Ovary (tissue), 7 donors: ENCODE measurements at regions not wholly inside any gene's neighbourhood (a gene's known extent, or its start where the extent isn't known, plus 50 kb on each side); places are given as distances from the start of the nearest gene placed in this dataset.

ENCODE experiments used
- DNase-seq, 5 donors: peaks; one replicate each; pipeline ENCODE4 v3.0.0-alpha.2; 2019 to 2020
- H3K27ac ChIP-seq, 2 donors: fragments of 200-600 bp; one replicate each; pipeline versions ENCODE4 v1.5.1 to v1.8.0; 2019 to 2022
- H3K27me3 ChIP-seq: fragments of 200-600 bp; one replicate; pipeline ENCODE4 v1.8.0; 2022
- H3K36me3 ChIP-seq: fragments of 200-600 bp; sonication (generic); one replicate; pipeline ENCODE4 v1.5.1; 2019
- H3K4me1 ChIP-seq: one replicate; pipeline ENCODE4 v1.8.1; 2013; ENCODE audit warnings: mild to moderate bottlenecking, moderate library complexity; ENCODE audit not compliant: insufficient read depth
- H3K4me3 ChIP-seq: fragments of 200-600 bp; sonication (generic); one replicate; pipeline ENCODE4 v1.5.1; 2017
- H3K9me3 ChIP-seq, 2 donors: fragments of 200-600 bp in 1 of 2; sonication (generic) in 1 of 2; one replicate each; pipeline versions ENCODE4 v1.5.1 to v1.8.1; 2013 to 2019; ENCODE audit warnings: mild to moderate bottlenecking in 1 of 2, moderate library complexity in 1 of 2
- EP300 ChIP-seq: sonication (generic); formaldehyde crosslinking; IDR thresholded peaks from one replicate; pipeline ENCODE4 v1.6.1; 2017; ENCODE audit warnings: antibody characterized with exemption
- POLR2A ChIP-seq: fragments of 450-650 bp; IDR thresholded peaks from one replicate; pipeline ENCODE4 v1.6.1; 2017; ENCODE audit warnings: antibody characterized with exemption, mild to moderate bottlenecking, moderate library complexity
- WGBS, 3 donors: extraction: QIAGEN DNeasy Blood & Tissue Kit in 1 of 3; methylation state at CpG; one replicate each; pipeline versions ENCODE4 v1.1.5 to v1.1.7; 2013 to 2017; 5-methylcytosine and 5-hydroxymethylcytosine counted together
- intact Hi-C, 4 donors: fragments of 100-400 bp; cut with DNase I; formaldehyde crosslinking; loops; one replicate each; pipeline versions ENCODE4 v1.11.0 to v1.15.1; 2022 to 2023
- TF ChIP-seq, protein P1 (sequence below), 3 donors: fragments of 450-650 bp in 2 of 3; fragments of 200-600 bp in 1 of 3; IDR thresholded peaks; one replicate each; pipeline versions ENCODE4 v1.5.1 to v1.8.0; 2016 to 2022; ENCODE audit warnings: antibody characterized with exemption in 3 of 3, mild to moderate bottlenecking in 1 of 3
- donor health status: DM: no; HTN: no; CAD: no; lungs with moderate emphysema.
- donor health status: DM: no; HTN: no; CAD: no.
- donor health status: Bipolar disorder and iron deficiency.
- donor health status: DM: no; HTN: no; CAD: no.
- donor health status: DM: yes; HTN: yes; CAD: no.

DNA sequence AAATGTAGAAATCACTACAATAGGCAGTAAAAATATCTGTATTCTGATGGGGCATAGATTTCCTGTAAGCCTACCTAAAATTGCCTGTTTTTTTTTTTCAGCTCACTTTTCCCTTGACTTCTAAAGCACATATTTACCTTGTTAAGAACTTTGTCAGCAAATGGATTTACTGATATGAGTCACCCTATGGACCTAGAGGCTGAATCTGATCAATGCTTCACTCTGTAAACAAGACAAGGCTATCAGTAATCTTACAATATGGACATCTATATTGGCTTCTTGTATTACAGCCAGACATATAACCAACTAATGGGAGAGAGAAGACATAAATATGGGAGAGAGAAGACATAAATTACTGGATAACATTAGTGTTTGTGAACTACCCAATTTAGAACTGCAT, 792.7 kb upstream of the CHD1 start:
- Histone ChIP-seq H3K9me3 (no peaks in the 10 kb centered on the region), H3K36me3 (no peaks in the 10 kb centered on the region), H3K27me3 (no peaks in the 10 kb centered on the region), H3K4me3 (no peak overlapping the region), H3K27ac (no peak overlapping the region), H3K4me1 (no peaks in the 10 kb centered on the region)
- intact Hi-C loops = no loop called here
- no peak for DNase-seq
- TF ChIP-seq EP300 (no peak), POLR2A (no peak)
- TF ChIP-seq, protein P1, sequence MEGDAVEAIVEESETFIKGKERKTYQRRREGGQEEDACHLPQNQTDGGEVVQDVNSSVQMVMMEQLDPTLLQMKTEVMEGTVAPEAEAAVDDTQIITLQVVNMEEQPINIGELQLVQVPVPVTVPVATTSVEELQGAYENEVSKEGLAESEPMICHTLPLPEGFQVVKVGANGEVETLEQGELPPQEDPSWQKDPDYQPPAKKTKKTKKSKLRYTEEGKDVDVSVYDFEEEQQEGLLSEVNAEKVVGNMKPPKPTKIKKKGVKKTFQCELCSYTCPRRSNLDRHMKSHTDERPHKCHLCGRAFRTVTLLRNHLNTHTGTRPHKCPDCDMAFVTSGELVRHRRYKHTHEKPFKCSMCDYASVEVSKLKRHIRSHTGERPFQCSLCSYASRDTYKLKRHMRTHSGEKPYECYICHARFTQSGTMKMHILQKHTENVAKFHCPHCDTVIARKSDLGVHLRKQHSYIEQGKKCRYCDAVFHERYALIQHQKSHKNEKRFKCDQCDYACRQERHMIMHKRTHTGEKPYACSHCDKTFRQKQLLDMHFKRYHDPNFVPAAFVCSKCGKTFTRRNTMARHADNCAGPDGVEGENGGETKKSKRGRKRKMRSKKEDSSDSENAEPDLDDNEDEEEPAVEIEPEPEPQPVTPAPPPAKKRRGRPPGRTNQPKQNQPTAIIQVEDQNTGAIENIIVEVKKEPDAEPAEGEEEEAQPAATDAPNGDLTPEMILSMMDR (IDR thresholded peaks at IDR 0.05) = no peak

DNA sequence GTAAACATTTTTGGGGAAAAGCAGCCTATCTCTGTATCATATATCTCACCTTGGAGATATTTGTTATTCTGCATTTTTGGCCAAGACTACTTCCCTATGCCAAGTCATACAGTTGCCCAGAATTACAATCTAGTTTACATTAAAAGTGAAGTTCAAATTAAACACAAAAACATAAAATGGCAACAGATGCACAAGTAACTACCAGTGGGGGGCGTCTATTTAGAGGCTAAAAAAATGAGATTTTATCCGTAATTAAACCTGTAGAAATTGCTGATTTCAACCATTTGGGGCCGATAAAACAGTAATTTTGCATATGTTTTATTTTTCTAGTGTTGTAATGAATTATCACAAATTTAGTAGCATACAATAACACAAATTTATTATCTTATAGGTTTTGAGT, 787.1 kb upstream of the CHD1 start:
- no peaks in the 10 kb centered on the region for H3K36me3 ChIP-seq
- H3K4me1 ChIP-seq = no peaks in the 10 kb centered on the region
- TF ChIP-seq, protein P1 (IDR thresholded peaks at IDR 0.05) = no peak
- no peak for TF ChIP-seq EP300
- no peak for TF ChIP-seq POLR2A
- no peaks in the 10 kb centered on the region for H3K9me3 ChIP-seq
- 70 to 77% (median 72%) methylated on average over 3 of the region's 3 CpGs for WGBS, 3 donors
- no peak overlapping the region for H3K27ac ChIP-seq
- H3K4me3 ChIP-seq = no peak overlapping the region
- no peak for DNase-seq
- H3K27me3 ChIP-seq = no peaks in the 10 kb centered on the region
- intact Hi-C loops = no loop called here

DNA sequence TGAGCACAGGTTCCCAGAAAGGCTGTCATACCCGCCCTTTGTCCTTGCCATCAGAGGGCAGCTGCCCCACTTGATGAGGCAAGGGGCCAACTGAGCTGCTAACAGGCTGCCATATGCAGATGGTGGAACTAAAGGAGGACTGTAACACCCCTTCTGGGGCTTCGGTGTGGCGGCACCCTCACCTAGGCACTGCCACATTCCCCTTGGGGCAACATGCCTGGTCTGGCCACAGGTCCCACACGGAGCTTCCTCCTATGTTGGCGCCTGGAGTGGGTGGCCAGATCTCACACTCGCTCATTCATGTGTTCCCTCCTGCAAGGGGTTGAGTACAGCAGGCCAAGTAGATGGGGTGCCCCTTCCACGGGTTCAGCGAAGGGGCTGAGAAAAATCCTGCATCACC, 777.4 kb upstream of the CHD1 start:
- Histone ChIP-seq H3K36me3 (no peaks in the 10 kb centered on the region), H3K9me3 (no peaks in the 10 kb centered on the region), H3K4me1 (no peaks in the 10 kb centered on the region), H3K4me3 (no peak overlapping the region), H3K27ac (no peak overlapping the region), H3K27me3 (no peaks in the 10 kb centered on the region)
- intact Hi-C loops = no loop called here
- 89 to 94% (median 92%) methylated on average over 8 of the region's 8 CpGs for WGBS, 3 donors
- DNase-seq = no peak
- TF ChIP-seq EP300 = no peak

DNA sequence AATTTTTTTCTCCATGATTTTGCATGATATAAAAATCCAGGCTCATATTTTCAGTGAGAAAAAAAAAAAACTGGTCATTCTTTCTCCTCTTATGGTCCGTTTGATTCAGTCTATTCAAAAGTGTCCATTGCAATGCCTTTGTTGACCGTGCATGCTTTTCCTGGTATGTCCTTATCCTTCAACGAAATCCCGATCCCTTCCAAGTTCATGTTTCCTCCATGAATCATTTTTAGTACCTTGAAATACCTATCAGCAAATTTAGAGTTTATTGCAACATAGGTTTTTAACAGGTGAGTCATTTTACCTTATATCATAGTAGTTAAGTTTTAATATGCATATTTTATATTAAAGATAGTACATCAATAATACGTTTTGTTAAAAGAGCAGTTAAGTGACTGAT, 773.8 kb upstream of the CHD1 start:
- no peaks in the 10 kb centered on the region for H3K9me3 ChIP-seq
- H3K4me1 ChIP-seq = no peaks in the 10 kb centered on the region
- H3K4me3 ChIP-seq = no peak overlapping the region
- TF ChIP-seq POLR2A (no peak), EP300 (no peak)
- TF ChIP-seq, protein P1 (IDR thresholded peaks at IDR 0.05) = no peak
- 75 to 82% (median 80%) methylated on average over 5 of the region's 5 CpGs for WGBS, 3 donors
- no peaks in the 10 kb centered on the region for H3K27me3 ChIP-seq
- H3K36me3 ChIP-seq = no peaks in the 10 kb centered on the region
- DNase-seq = no peak
- intact Hi-C loops = no loop called here
- no peak overlapping the region for H3K27ac ChIP-seq

DNA sequence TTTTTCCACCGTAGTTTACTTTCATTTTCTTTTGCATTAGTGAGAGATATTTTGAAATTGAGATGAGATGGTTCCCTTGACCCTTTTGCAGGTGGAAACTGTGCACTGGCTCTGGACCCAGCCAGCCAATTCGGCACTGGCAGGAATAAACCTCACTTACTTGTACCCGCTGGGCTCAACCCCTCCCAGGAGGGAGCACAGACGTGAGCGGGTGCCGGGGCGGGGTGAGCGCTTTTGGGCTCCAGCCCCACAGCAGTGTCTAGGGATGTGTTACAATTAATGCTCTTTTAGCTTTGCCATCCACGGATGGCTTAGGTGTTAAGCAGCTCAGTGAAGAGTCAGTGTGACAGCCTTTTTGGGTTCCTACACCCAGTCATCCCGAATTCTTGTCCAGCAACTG, 766.1 kb upstream of the CHD1 start:
- TF ChIP-seq, protein P1 (IDR thresholded peaks at IDR 0.05) = no peak
- TF ChIP-seq POLR2A (no peak), EP300 (no peak)
- DNase-seq = no peak
- Histone ChIP-seq H3K36me3 (no peaks in the 10 kb centered on the region), H3K4me1 (no peaks in the 10 kb centered on the region), H3K27me3 (no peaks in the 10 kb centered on the region), H3K27ac (no peak overlapping the region), H3K4me3 (no peak overlapping the region), H3K9me3 (no peaks in the 10 kb centered on the region)
- intact Hi-C loops = no loop called here
- 86 to 88% (median 88%) methylated on average over 10 of the region's 10 CpGs for WGBS, 3 donors
